ENCODE measurements at regions not wholly inside any gene's neighbourhood (a gene's known extent, or its start where the extent isn't known, plus 50 kb on each side); places are given as distances from the start of the nearest gene placed in this dataset.

GRCh38 chr10:89075631-89076030 lies 85.0 kb downstream of the FAS start:
- TF ChIP-seq FOXA1 (IDR thresholded peaks at IDR 0.05) = no peak
- TF ChIP-seq SUZ12 (IDR thresholded peaks at IDR 0.05) = no peak
- TF ChIP-seq FOXM1 (IDR thresholded peaks at IDR 0.05; ENCODE audit: borderline replicate concordance) = no peak
- TF ChIP-seq, protein P1, sequence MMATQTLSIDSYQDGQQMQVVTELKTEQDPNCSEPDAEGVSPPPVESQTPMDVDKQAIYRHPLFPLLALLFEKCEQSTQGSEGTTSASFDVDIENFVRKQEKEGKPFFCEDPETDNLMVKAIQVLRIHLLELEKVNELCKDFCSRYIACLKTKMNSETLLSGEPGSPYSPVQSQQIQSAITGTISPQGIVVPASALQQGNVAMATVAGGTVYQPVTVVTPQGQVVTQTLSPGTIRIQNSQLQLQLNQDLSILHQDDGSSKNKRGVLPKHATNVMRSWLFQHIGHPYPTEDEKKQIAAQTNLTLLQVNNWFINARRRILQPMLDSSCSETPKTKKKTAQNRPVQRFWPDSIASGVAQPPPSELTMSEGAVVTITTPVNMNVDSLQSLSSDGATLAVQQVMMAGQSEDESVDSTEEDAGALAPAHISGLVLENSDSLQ (IDR thresholded peaks at IDR 0.05) = no peak
- no peak for TF ChIP-seq ELF4 (IDR thresholded peaks at IDR 0.05)
- no peak for TF ChIP-seq NFRKB (IDR thresholded peaks at IDR 0.05)
- no peak for TF ChIP-seq FOXK2 (IDR thresholded peaks at IDR 0.05)
- TF ChIP-seq ARNT (IDR thresholded peaks at IDR 0.05) = no peak
- TF ChIP-seq BHLHE40 (IDR thresholded peaks at IDR 0.05; ENCODE audit: borderline replicate concordance) = no peak
- TF ChIP-seq SP1 (IDR thresholded peaks at IDR 0.05) = no peak
- no peak for TF ChIP-seq HDGF (IDR thresholded peaks at IDR 0.05; ENCODE audit: borderline replicate concordance)

Data from HEK293T (cell line).